ENCODE measurements at regions not wholly inside any gene's neighbourhood (a gene's known extent, or its start where the extent isn't known, plus 50 kb on each side); places are given as distances from the start of the nearest gene placed in this dataset.

DNA sequence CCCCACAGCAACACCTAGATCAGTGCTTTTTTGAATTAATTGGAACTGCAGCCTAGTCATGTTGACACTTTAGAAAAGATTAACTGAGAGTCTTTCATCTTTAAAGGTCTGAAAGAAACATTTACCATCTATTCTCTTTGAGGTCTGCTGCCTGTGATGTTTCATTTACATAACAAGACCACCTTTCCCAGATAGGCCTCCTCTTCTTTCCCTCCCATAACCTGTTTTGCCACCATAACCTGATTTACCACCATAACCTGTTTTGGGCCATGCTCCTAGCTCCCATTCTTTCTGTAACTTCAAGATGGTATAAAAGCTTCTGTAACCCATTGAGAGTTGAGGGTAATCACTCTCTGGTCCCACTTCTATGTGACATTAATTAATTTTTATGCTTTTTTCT lies 320.8 kb downstream of the PCDH20 start:
- no peak for TF ChIP-seq POLR2A (IDR thresholded peaks at IDR 0.05)
- TF ChIP-seq, protein P1, sequence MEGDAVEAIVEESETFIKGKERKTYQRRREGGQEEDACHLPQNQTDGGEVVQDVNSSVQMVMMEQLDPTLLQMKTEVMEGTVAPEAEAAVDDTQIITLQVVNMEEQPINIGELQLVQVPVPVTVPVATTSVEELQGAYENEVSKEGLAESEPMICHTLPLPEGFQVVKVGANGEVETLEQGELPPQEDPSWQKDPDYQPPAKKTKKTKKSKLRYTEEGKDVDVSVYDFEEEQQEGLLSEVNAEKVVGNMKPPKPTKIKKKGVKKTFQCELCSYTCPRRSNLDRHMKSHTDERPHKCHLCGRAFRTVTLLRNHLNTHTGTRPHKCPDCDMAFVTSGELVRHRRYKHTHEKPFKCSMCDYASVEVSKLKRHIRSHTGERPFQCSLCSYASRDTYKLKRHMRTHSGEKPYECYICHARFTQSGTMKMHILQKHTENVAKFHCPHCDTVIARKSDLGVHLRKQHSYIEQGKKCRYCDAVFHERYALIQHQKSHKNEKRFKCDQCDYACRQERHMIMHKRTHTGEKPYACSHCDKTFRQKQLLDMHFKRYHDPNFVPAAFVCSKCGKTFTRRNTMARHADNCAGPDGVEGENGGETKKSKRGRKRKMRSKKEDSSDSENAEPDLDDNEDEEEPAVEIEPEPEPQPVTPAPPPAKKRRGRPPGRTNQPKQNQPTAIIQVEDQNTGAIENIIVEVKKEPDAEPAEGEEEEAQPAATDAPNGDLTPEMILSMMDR (IDR thresholded peaks at IDR 0.05) = no peak
